GM12878 (cell line): ENCODE measurements at regions not wholly inside any gene's neighbourhood (a gene's known extent, or its start where the extent isn't known, plus 50 kb on each side); places are given as distances from the start of the nearest gene placed in this dataset.

Source experiments
- BHLHE40 ChIP-seq, 2 experiments: fragments of 450-650 bp in 1 of 2; IDR thresholded peaks; 2 replicates each; pipeline ENCODE4 v1.6.1; 2011 to 2017; ENCODE audit warnings: low read depth in 2 of 2, borderline replicate concordance in 1 of 2, improper control_type of control experiment in 1 of 2, low read length in 1 of 2, mild to moderate bottlenecking in 1 of 2
- CTCF ChIP-seq, 3 experiments: IDR thresholded peaks in 2 of 3; conservative IDR thresholded peaks in 1 of 3; 2 replicates each; pipeline ENCODE4 v1.5.1; 2011; ENCODE audit warnings: low read depth in 3 of 3, low read length in 3 of 3, mild to moderate bottlenecking in 3 of 3, control low read depth in 2 of 3, moderate library complexity in 2 of 3, inconsistent platforms in 1 of 3, mixed read lengths in 1 of 3; ENCODE audit not compliant: control insufficient read depth in 2 of 3, insufficient read depth in 1 of 3; ENCODE audit errors: extremely low read depth in 1 of 3
- EP300 ChIP-seq, 2 experiments: fragments of 150-350 bp in 1 of 2; IDR thresholded peaks; 2 replicates each; pipeline ENCODE4 v1.6.1; 2011 to 2012; ENCODE audit warnings: low read depth in 2 of 2, low read length in 2 of 2, borderline replicate concordance in 1 of 2, improper control_type of control experiment in 1 of 2, inconsistent platforms in 1 of 2; ENCODE audit not compliant: control insufficient read depth in 1 of 2
- NR2F1 ChIP-seq: fragments of 450-650 bp; conservative IDR thresholded peaks from 2 replicates; pipeline ENCODE4 v1.6.1; 2017; ENCODE audit warnings: mild to moderate bottlenecking
- NRF1 ChIP-seq: conservative IDR thresholded peaks from 2 replicates; pipeline ENCODE4 v1.6.1; 2011; ENCODE audit warnings: mild to moderate bottlenecking, low read depth, low read length, improper control_type of control experiment
- POLR2AphosphoS5 ChIP-seq: IDR thresholded peaks from 2 replicates; pipeline ENCODE4 v1.6.1; 2011; ENCODE audit warnings: mild to moderate bottlenecking, low read length, inconsistent platforms
- SIN3A ChIP-seq: IDR thresholded peaks from 2 replicates; pipeline ENCODE4 v1.6.1; 2012; ENCODE audit warnings: low read depth, low read length, improper control_type of control experiment
- SMC3 ChIP-seq: IDR thresholded peaks from 2 replicates; pipeline ENCODE4 v1.6.1; 2011; ENCODE audit warnings: low read length, improper control_type of control experiment, borderline replicate concordance

GRCh38 chr5:2068531-2068930, 185.8 kb upstream of the IRX4 start:
- no peak for TF ChIP-seq BHLHE40 (IDR thresholded peaks at IDR 0.05; ENCODE audit: borderline replicate concordance in 1 of 2, low read depth in 2 of 2, low read length in 1 of 2)
- no peak for TF ChIP-seq SIN3A
- no peak for TF ChIP-seq CTCF (IDR thresholded peaks at IDR 0.05 in 2 of 3, conservative IDR thresholded peaks at IDR 0.05 in 1 of 3; ENCODE audit: control insufficient read depth in 2 of 3, extremely low read depth in 1 of 3, insufficient read depth in 1 of 3, low read depth in 3 of 3, low read length in 3 of 3)
- no peak for TF ChIP-seq POLR2AphosphoS5
- TF ChIP-seq EP300 (IDR thresholded peaks at IDR 0.05; ENCODE audit: borderline replicate concordance in 1 of 2, control insufficient read depth in 1 of 2, low read depth in 2 of 2, low read length in 2 of 2) = no peak
- TF ChIP-seq NRF1 = no peak
- no peak for TF ChIP-seq SMC3
- no peak for TF ChIP-seq NR2F1
